Peyer's patch (tissue), 4 donors: ENCODE measurements at regions not wholly inside any gene's neighbourhood (a gene's known extent, or its start where the extent isn't known, plus 50 kb on each side); places are given as distances from the start of the nearest gene placed in this dataset.

ENCODE experiments used
- CTCF ChIP-seq, 6 experiments: fragments of 450-650 bp in 4 of 6; fragments of 200-600 bp in 2 of 6; sonication (generic) in 1 of 6; IDR thresholded peaks; one replicate each; pipeline ENCODE4 v1.5.1; 2017 to 2019; ENCODE audit warnings: antibody characterized with exemption in 6 of 6, mild to moderate bottlenecking in 3 of 6, moderate library complexity in 1 of 6
- POLR2A ChIP-seq, 2 donors: fragments of 450-650 bp; IDR thresholded peaks; one replicate each; pipeline ENCODE4 v1.5.1; 2017; ENCODE audit warnings: antibody characterized with exemption in 2 of 2, mild to moderate bottlenecking in 2 of 2, moderate library complexity in 2 of 2

GRCh38 chr11:16512198-16512898, 156.0 kb upstream of the SOX6 start:
- TF ChIP-seq POLR2A (IDR thresholded peaks at IDR 0.05) (no peak), CTCF (IDR thresholded peaks at IDR 0.05) (no peak)
